Limb (tissue), 2 donors: ENCODE measurements at regions not wholly inside any gene's neighbourhood (a gene's known extent, or its start where the extent isn't known, plus 50 kb on each side); places are given as distances from the start of the nearest gene placed in this dataset.

Experiments
- DNase-seq, 2 donors: peaks; one replicate each; pipeline ENCODE4 v3.0.0-alpha.2; 2016; ENCODE audit errors: extremely low spot score in 2 of 2

DNA sequence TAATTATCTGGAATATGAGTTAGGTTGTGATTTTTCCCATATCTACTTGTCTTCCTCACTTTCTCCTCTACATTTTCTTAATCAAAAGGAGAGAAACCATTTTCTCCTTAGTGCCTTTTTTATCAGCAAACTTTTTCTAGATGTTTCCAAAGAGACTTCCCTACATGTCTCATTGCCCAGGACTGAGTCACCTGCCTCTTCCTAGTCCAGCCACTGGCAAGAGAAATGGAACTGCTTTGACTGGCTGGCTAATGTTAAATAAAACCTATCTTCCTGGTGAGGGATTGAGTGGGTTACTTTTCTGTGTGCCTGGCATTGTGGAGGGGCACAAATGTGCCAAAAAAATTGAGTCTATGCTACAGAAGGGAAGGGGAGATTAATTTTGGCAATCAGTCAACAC, 52.1 kb upstream of the CD5L start:
- no peak for DNase-seq

DNA sequence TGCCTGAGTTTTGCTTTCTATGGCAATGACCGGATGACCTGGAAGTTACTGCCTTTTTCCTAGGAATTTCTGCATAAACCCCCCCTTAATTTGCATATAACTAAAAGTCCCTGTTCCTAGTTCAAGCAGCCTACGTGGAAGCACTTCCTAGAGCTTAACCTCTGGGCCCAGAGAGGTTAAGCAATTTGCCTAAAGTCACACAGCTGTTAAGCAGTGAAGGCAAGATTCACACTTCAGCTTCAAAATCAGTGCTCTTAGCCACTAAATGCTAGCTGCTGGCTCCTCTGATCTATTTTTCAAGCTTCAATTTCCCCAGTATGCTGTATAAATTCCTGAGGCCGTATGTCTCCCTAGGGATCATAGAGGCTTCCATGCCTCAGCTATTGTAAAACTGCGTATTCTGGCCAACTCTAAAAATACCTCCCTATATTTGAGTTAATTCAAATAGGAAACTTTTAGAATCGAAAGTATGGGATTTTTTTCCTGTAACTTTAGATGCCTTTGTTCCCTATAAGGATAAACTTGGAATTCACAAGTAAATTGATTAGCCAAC, 53.1 kb upstream of the CD5L start:
- DNase-seq = peak in 1 of 2 donors; percentile 7

DNA sequence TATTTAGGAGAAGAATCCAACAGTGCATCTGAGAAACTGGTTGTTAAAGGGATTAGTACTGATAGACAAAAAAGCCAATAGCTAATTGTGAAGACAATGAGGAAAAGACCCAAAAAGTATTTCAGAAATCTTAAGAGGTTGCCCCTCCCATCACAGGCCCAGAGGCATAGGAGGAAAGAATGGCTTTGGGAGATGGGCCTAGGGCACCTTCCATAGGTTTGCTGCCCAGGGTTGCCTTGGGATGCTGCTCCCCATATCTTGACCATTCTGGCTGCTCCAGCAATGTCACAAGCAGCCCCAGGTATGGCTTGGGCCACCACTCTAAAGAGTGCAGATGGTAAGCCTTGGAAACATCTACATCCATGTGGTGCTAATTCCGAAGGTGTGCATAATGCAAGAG, 68.7 kb upstream of the CD5L start:
- no peak for DNase-seq

DNA sequence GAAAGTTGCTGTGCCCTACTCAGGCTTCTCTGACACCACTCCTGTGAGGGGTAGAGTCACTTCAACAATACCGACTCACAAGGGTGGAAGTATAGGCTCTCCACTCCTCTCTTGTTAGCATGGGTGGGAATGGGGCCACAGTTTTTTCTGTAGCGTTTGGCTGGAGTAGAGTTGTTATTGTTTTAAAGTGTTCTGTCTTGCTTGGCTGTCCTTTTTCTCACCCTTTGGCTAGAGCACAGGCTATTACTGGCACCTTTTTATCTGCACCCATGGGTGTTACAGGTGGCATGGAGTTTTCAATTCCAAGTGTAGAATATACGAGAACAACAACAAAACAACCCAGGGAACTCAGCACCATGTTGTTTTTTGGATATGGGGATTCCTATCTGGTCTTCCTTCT, 74.3 kb upstream of the CD5L start:
- no peak for DNase-seq

DNA sequence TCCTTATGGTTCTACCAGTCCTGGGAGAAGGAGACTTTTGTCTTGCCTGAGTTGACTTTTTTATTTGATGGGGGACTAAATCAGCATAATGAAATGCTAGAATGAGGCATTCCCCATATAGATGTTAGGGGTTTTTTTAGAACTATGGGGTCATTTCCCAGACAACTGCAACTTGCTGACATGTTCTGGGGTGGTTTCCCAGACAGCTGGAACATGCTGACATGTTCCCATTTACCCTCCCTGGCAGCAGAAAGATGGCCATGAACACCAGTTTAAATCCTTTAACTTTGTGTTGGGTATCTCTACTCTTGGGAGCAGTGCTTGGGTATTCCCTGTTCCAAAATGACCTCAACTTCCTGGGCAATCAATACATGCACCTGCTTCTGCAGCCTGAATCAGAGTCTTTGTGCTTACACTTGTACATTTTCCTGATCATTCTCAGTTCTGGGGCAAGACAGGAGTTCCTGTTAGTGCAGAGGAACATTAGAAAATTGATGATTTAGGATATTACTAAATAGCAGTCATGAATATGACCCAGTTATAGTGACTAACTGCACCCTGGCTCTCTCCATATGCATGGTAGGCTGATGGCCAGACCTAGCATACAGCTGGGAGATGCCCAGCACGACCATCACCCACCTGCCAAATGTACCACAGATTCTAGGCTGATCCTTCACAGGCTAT, 75.4 kb upstream of the CD5L start:
- no peak for DNase-seq

DNA sequence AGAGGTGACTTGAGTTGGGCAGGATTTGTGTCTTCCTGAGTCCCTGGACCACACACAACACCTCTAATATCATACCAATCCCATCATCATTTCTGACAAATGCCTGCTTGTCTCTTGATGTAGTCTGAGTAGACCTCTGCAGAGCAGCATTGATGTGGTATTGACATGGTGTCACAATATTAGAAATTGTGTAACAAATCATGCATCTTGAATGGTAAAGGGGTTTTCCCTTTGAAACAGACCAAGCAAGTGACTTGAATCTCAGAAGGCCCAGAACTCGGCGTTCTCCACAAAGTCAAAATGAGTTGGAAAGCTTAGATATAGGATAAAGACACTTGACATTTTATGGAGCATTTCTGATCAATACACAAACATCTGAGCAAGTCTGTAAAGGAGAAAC, 72.7 kb upstream of the KIRREL1 start:
- no peak for DNase-seq

DNA sequence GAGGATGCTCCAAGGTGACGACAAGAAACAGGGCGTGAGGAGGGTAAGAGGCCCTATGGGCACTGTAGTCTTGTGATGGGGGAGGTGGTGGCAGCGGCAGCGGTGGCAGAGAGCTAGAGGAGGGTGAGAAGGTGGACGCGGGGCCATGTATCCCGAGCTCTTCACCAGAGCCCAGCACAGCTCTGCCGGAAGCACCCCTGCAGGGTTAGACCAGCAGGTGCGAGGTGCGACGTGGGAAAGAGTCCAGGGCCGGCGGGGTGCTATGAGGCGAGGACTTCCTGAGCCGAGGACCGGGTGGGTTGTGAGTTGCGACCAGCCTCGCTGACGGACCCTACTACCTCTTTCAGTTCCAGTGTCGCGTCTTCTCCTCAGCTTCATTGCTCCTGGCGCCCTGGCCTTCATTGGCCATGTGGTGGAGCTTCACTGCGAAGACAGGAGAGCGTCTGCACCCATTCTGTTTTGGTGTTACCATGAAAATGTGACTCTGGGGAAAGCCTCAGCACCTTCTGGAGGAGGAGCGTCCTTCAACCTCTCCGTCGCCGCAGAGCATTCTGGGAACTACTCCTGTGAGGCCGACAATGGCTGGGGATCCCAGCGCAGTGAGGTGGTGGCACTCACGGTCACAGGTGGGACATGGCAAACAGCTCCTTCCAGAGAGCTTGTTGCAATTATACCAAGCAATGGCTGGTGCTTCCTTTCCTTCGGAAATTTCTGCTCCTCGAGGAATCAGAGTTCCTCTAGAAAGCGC, 67.9 kb upstream of the KIRREL1 start:
- DNase-seq = no peak

DNA sequence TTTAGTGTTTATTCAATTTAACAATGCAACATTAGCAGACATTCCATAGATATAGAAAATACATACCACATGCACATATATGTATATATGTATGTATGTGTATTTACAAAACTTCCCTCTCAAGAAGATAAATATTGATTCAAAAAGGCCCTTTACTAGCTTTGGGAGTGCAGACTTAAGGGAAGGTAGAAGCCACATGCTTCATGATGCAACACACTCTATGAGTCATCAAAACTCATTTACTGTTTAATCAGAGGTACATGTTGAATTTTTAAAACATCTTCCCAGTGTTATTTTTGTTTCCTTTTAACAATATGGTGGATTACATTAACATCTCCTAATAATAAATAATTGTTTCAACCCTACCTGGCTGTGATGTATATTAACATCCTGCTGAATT, 61.4 kb upstream of the KIRREL1 start:
- DNase-seq = no peak

DNA sequence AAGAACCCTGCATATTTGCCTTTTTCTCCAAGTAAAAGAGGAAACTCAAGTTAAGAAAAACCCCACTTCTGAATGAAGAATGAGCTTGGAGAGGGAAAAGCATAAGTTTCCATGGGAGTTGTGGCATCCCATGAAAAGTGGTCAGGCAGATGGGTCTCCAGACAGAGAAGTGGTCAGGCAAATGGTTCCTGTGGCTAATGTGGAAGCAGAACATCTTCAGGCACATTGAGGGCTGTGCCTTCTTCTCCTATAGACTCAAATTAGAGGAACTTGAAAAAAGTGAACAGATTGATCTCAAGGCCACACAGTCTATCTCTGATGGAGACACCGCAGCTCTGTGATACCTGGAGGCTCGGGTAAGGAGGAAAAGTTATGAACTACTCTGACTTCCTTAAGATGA, 55.7 kb upstream of the KIRREL1 start:
- DNase-seq = no peak

DNA sequence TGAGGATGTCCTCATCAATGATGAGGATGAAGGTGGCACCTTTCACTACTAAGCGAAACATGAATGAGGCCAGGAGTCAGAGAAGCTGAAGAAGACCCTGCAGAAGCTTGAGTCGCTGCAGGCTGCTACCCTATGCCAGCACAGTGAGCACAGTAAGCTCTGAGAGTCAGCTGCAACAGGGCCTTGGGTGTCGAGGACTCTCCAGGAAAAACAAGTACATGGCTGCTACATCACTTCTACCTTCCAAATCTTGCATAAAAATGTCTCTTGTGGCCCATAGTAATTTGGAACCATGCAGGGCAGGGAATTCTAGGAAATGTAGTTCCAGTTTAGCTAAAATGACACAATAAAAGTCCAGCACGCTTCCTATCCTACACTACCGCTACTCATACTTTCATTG, 51.5 kb upstream of the KIRREL1 start:
- no peak for DNase-seq
